Loucy (cell line): ENCODE measurements at regions not wholly inside any gene's neighbourhood (a gene's known extent, or its start where the extent isn't known, plus 50 kb on each side); places are given as distances from the start of the nearest gene placed in this dataset.

Experiments used
- H2AFZ ChIP-seq: fragments of 200-600 bp; sonication (generic); 2 replicates; pipeline ENCODE4 v1.6.0; 2016; ENCODE audit warnings: antibody characterized with exemption, mild to moderate bottlenecking, low read length, moderate library complexity
- H3F3A ChIP-seq: fragments of 200-600 bp; 2 replicates; pipeline ENCODE4 v1.6.0; 2016; ENCODE audit warnings: antibody characterized with exemption, low read depth, mild to moderate bottlenecking
- H3K27me3 ChIP-seq: fragments of 200-600 bp; sonication (generic); 2 replicates; pipeline ENCODE4 v1.6.1; 2014; ENCODE audit warnings: low read length, mild to moderate bottlenecking; ENCODE audit not compliant: insufficient read depth, poor library complexity, severe bottlenecking
- H3K36me3 ChIP-seq: fragments of 200-600 bp; sonication (generic); 2 replicates; pipeline ENCODE4 v1.6.1; 2016; ENCODE audit warnings: low read length; ENCODE audit not compliant: insufficient read depth
- H3K4me1 ChIP-seq: fragments of 200-600 bp; sonication (generic); 2 replicates; pipeline ENCODE4 v1.5.1; 2014; ENCODE audit warnings: low read length, mild to moderate bottlenecking; ENCODE audit not compliant: insufficient read depth, poor library complexity, severe bottlenecking
- H3K4me2 ChIP-seq: fragments of 200-600 bp; sonication (generic); 2 replicates; pipeline ENCODE4 v1.6.0; 2014; ENCODE audit warnings: antibody characterized with exemption, low read length, low read depth, mild to moderate bottlenecking; ENCODE audit not compliant: poor library complexity, severe bottlenecking
- H3K4me3 ChIP-seq: fragments of 200-600 bp; sonication (generic); 2 replicates; pipeline ENCODE4 v1.5.1; 2014; ENCODE audit warnings: low read length, mild to moderate bottlenecking, mixed read lengths; ENCODE audit not compliant: poor library complexity, severe bottlenecking
- H3K79me2 ChIP-seq: fragments of 200-600 bp; sonication (generic); 2 replicates; pipeline ENCODE4 v1.6.1; 2014; ENCODE audit warnings: low read length; ENCODE audit not compliant: insufficient read depth
- H3K9ac ChIP-seq: fragments of 200-600 bp; sonication (generic); 2 replicates; pipeline ENCODE4 v1.6.0; 2014; ENCODE audit warnings: mild to moderate bottlenecking, low read depth, low read length, moderate library complexity; ENCODE audit not compliant: poor library complexity, severe bottlenecking
- H3K9me2 ChIP-seq: fragments of 200-600 bp; sonication (generic); replicated peaks from 2 replicates; pipeline ENCODE4 v1.6.1; 2016; ENCODE audit warnings: low read depth, low read length, mixed read lengths
- H3K9me3 ChIP-seq: fragments of 200-600 bp; sonication (generic); 2 replicates; pipeline ENCODE4 v1.6.1; 2014; ENCODE audit warnings: mild to moderate bottlenecking, antibody characterized with exemption, low read length, low read depth; ENCODE audit not compliant: insufficient read depth
- H4K20me1 ChIP-seq: fragments of 200-600 bp; sonication (generic); 2 replicates; pipeline ENCODE4 v1.6.0; 2014; ENCODE audit warnings: antibody characterized with exemption, low read length, mild to moderate bottlenecking; ENCODE audit not compliant: insufficient read depth, poor library complexity, severe bottlenecking
- CTCF ChIP-seq: fragments of 200-600 bp; sonication (generic); conservative IDR thresholded peaks from 2 replicates; pipeline ENCODE4 v1.5.1; 2014; ENCODE audit warnings: mild to moderate bottlenecking, antibody characterized with exemption, low read length
- EZH2phosphoT487 ChIP-seq: fragments of 200-600 bp; IDR thresholded peaks from 2 replicates; pipeline ENCODE4 v1.6.1; 2018; ENCODE audit warnings: antibody characterized with exemption, mild to moderate bottlenecking, moderate library complexity, borderline replicate concordance

- TF ChIP-seq CTCF = no peak
- TF ChIP-seq EZH2phosphoT487 = no peak
- Histone ChIP-seq H3F3A (no peaks in the 10 kb centered on the region), H2AFZ (no peak overlapping the region)
Observed at GRCh38 chr5:173524136-173524535, 92.3 kb downstream of the BOD1 start.

GRCh38 chr5:173523388-173523787, 93.1 kb downstream of the BOD1 start:
- Histone ChIP-seq H3K9ac (no peak overlapping the region), H3F3A (no peaks in the 10 kb centered on the region), H3K27me3 (no peaks in the 10 kb centered on the region), H3K4me3 (no peak overlapping the region), H3K4me1 (no peaks in the 10 kb centered on the region), H3K9me3 (no peaks in the 10 kb centered on the region), H3K9me2 (no peaks in the 10 kb centered on the region), H4K20me1 (no peaks in the 10 kb centered on the region), H2AFZ (no peak overlapping the region), H3K4me2 (no peak overlapping the region), H3K79me2 (no peaks in the 10 kb centered on the region), H3K36me3 (no peaks in the 10 kb centered on the region)
- TF ChIP-seq EZH2phosphoT487 (no peak), CTCF (no peak)

More at GRCh38 chr5:173524136-173524535, 92.3 kb downstream of the BOD1 start:
- Histone ChIP-seq H3K79me2 (no peaks in the 10 kb centered on the region), H3K9me3 (no peaks in the 10 kb centered on the region), H3K4me3 (no peak overlapping the region), H4K20me1 (no peaks in the 10 kb centered on the region), H3K36me3 (no peaks in the 10 kb centered on the region), H3K27me3 (no peaks in the 10 kb centered on the region), H3K9ac (no peak overlapping the region), H3K4me2 (no peak overlapping the region), H3K9me2 (no peaks in the 10 kb centered on the region), H3K4me1 (no peaks in the 10 kb centered on the region)

- H3K79me2 ChIP-seq = no peaks in the 10 kb centered on the region
- no peak overlapping the region for H3K4me3 ChIP-seq
- no peaks in the 10 kb centered on the region for H3K4me1 ChIP-seq
- no peaks in the 10 kb centered on the region for H3F3A ChIP-seq
- no peak overlapping the region for H3K4me2 ChIP-seq
- no peaks in the 10 kb centered on the region for H3K9me3 ChIP-seq
- no peak overlapping the region for H2AFZ ChIP-seq
- H3K27me3 ChIP-seq = no peaks in the 10 kb centered on the region
- no peak overlapping the region for H3K9ac ChIP-seq
- H3K9me2 ChIP-seq = no peaks in the 10 kb centered on the region
- H4K20me1 ChIP-seq = no peaks in the 10 kb centered on the region
- H3K36me3 ChIP-seq = no peaks in the 10 kb centered on the region
- TF ChIP-seq EZH2phosphoT487 = no peak
- TF ChIP-seq CTCF = no peak
Observed at GRCh38 chr5:173522518-173522917, 93.9 kb downstream of the BOD1 start.
